HG02981 (cell line): ENCODE measurements at regions not wholly inside any gene's neighbourhood (a gene's known extent, or its start where the extent isn't known, plus 50 kb on each side); places are given as distances from the start of the nearest gene placed in this dataset.
"Not testable (repeated sequence)": the region's sequence is repeated elsewhere in the genome, so short reads cannot be mapped to it uniquely, and the experiment has no call there.

Experiments
- ATAC-seq: cut with Tn5 transposase; IDR thresholded peaks from one replicate; pipeline ENCODE4 v1.9.1; 2021; ENCODE audit warnings: mild to moderate bottlenecking, moderate library complexity; ENCODE audit not compliant: unreplicated experiment

DNA sequence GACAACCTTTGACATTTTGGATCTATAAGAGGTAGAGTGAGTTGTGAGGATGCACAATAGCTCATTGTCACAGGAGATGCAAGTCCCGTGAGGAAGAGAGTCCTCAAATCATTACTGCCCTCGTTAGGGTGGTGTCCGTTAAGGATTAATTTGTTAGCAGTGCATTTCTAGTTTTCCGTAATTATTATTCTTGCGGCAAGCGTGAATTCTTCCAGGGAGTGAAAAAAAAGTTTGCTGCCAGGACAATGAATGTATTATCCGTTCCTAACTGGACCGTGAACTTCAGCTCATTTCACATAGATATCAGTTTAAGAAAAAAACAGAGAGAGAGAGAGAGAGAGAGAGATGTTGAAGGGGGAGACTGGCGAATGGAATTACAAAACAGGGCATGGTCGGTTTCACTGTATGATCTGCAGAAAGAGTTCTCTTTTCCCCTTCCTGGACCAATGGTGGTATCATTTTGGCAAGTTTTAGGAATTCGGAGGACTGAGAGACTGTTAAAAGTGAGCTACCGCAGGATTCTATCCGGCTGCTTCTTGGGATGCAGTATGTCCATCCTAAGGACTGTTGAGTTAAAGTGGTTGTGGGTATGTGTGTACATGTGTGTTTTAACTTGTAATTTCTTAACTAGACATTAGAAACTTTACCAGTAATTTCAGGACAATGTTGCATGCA is 216.0 kb upstream of the NFIA start:
- no peak for ATAC-seq

GRCh38 chr1:60865166-60865565 is 217.2 kb upstream of the NFIA start:
- no peak for ATAC-seq

DNA sequence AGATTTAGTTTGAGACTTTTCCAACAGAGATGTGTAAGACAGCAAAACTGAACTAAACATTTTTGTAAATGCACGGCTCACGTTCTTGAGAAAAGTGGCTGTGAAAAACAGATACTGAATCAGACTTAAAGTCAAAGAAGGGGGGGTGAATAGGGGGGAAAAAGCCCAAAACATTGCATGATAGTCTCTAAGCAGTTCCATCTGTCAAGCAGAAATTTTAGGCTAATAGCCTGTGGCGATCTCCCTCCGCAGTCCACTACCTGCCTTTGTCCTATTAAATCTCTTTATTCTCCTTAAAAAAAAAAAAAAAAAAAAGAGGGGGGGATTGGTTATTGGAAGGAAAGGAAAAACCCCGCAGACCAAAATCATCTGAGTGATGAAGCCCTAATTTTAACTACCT is 217.6 kb upstream of the NFIA start:
- ATAC-seq: no peak

DNA sequence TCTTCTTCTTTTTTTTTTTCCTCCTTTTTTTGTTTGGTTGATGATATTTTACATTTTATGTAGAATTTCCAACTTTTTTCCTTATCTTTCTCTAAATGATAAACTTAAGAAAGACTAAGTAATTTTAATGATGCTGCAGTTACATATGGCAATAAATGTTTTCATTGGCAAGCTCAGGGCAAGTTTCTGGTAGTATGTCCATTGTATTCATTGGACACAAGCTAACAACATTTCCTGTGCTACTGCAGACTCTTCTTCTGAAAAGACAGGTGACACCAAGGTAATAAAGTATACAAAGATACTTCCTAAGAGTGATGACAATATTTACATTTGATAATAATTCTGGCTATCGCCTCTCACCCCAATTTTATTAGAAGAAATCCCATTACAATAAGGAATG is 219.2 kb upstream of the NFIA start:
- no peak for ATAC-seq

DNA sequence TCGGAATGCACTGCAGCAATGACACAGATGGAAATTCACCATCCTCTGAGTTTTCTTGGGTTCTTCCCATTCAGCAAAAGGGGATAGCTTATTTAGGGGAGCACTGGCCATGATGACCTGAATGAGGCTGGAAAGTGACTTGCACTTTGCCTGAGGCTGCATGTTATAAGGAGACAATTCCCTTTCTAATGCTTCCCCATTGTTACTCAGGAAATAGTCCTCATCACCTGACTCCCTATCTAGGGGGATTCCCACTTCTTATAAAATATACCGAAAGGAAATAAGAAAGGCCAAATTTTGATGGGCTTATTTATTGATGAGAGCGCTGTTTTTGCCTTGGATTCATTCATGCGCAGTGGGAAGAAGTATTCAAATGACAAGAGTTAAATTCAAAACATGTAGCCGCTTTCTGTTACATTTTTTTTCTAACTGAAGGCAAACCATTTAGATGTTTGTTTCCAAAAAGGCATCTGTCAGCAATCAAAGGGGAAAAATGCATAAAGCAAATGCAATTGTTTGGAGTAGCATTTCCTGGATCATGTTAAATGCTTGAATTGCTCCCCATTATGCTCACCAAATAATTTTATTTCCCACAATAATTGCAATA is 220.3 kb upstream of the NFIA start:
- no peak for ATAC-seq

DNA sequence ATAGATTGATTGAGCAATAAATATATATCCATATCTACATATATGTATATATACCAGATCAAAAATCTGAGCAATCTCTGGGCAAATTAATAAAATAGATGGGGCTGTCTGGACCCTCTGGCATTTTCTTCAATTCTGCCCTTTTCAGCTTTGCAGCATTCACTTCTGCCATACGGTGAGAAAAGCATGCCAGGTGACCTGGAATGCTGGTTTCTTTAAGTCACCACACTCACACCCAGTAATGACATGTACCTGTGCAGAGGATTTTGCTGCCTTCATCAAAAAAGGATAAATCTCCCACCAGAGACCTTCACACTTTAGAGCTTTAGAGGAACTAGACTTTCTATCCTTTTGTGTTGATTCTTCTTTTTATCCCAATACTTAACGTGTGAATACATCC is 223.2 kb upstream of the NFIA start:
- no peak for ATAC-seq

- no peak for ATAC-seq
Measured at GRCh38 chr1:60857851-60858250, 224.5 kb upstream of the NFIA start.

- ATAC-seq: no peak
Measured at GRCh38 chr1:60850084-60850483, 232.3 kb upstream of the NFIA start.

DNA sequence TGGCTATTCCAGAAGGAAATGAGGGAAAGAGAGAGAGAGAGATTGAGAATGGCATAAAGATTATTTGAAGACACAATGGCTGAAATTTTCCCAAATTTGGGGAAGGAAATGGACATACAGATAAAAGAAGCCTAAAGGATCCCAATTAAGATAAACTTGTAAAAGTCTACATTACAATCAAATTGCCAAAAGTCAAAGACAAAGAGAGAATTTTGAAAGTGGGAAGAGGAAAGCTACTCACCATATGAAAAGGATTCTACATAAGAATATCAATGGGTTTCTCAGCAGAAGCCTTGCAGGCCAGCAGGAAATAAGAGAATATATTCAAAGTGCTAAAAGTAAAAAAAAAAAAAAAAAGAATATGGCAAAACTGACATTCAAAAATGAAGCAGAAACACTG is 233.0 kb upstream of the NFIA start:
- no peak for ATAC-seq

DNA sequence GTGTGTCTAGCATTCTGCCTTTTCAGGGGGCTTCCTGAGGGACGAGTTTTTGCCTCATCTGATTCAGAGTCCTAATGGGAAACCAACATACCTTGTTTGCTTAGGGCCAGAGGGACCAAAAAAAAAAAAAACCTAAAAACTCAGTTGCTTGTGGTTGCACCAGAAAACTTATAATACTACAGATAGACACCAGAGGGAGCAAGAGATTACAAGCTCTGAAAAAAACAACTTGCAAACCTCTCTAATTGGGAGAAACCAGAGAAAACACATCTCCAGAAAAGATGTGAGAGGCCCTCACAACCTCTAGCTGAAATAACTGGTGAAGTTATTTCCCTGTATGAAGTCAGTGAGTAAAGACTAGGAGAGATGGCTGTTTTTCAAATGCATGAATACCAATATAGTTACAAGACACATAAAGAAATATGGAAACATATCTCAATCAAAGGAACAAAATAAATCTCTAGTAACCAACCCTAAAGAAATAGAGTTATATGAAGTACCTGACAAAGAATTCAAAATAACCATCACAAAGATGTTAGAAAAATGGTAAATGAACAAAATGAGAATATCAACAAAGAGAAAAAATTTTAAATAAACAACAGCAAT is 233.7 kb upstream of the NFIA start:
- no peak for ATAC-seq

DNA sequence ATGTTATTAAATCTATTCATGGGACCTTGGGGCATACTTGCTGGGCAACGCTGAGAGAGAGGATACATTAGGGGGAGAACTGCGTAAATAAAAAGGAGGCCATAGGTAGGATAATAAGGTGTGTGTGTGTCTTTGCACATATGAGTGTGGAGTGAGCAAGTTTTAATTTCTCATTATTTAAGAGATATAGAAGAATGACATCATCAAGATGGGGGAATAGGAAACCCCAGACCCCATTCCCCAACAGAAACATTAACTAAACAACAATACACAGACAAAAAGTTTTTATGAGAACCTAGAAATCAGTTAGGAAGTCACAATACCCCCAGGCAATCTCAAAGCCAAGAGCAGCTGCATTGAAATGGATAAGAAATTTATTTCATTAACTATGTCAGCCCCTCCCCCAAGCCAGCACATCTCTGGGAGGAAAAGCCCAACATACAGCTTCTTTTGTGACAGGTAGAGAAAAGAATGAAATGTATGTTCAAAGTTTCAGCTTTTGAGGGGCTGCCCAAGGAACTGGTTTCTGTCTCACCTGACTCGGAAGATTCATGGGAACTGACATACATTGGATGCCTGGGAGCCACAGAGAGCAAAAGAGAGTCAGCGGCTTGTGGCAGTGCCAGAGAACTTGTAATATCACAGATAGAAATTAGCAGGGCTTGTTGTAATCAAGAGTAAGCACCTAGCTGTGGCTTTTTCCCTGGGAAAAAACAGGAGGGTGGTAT is 234.3 kb upstream of the NFIA start:
- ATAC-seq: no peak

DNA sequence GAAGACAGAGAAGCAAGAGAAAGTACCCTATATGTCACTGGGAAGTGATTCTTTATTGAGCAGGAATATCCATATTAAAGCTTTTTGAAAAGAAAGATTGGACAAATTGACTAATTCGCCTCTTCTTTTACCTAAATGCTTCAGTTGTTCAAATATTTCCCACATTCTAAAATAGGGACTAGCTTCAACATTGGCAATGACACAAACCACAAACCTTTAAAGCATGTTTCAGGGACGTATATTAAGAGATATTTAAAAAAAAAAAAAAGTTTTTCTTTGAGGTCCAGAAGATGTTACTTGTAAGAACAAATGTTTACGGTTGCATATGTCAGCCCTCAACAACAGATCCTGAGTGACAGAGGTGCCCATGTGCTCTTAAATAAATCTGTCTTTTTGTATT is 235.0 kb upstream of the NFIA start:
- ATAC-seq: no peak

GRCh38 chr1:60845659-60846058 is 236.7 kb upstream of the NFIA start:
- ATAC-seq: not testable (repeated sequence)

DNA sequence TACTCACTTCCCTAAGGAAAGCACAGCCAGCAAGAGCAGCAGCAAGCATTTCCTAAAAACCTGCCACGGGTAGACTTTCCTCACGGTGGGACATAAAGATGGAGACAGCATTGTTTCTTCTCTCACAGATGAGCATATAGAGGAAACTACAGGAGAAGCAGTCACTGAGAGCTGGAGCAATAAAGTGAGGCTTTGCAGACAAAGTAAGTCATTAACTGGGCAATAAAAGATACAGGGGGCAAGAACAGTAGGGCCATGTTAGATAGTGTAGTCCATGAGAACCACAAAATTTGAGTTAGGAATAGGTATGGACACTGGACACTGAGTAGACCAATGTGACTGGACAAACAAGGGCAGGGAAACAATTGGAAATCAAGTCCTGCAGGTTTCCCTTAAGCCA is 240.1 kb upstream of the NFIA start:
- ATAC-seq: no peak

- ATAC-seq: no peak
Measured at GRCh38 chr1:60841116-60842046, 241.0 kb upstream of the NFIA start.

DNA sequence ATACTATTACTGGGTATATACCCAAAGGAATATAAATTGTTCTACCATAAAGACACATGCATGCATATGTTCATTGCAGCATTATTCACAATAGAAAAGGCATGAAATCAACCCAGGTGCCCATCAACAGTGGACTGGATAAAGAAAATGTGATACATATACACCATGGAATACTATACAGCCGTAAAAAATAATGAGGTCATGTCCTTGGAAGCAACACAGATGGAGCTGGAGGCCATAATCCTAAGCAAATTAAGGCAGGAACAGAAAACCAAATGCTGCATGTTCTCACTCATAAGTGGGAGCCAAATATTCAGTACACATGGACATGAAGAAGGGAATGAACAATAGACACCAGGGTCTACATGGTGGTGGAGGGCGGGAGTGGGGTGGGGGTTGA is 241.9 kb upstream of the NFIA start:
- not testable (repeated sequence) for ATAC-seq

DNA sequence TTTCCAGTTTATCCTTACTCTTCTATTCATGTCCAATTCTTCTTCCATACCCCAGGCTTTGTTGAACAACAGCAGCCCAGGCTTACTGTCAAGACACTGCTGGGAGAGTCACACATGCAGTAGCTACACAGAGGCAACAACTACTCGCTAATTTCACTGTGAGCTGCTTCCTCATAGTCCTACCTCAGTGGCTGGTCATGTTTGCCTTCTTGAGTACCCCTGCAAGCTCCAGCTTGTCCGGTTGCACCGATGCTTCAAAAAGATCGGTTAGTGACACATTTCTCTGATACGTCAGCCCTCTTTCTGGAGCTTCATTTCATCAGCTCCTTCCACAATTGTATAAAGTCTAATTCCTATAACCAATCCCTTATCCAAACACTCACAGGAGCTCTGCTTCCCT is 246.7 kb upstream of the NFIA start:
- ATAC-seq: no peak

DNA sequence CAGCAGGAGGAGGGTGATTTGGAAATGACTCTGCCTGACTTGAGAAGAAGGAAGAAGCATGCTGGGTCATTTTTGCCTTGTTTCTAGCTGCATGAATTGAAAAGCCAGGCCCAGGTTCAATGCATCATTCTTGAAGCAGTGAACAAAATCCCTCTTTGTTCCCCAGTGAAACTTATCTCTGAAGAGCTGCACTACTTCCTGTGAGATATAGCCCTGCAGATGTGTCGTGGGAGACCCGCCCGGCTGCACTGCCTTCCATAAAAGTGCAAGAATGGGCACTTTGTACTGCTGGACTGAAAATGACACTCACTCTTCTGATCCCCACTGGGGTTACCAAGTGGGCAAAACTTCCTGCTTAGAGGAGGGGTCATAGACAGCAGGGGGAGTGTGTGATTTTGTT is 249.2 kb upstream of the NFIA start:
- no peak for ATAC-seq

DNA sequence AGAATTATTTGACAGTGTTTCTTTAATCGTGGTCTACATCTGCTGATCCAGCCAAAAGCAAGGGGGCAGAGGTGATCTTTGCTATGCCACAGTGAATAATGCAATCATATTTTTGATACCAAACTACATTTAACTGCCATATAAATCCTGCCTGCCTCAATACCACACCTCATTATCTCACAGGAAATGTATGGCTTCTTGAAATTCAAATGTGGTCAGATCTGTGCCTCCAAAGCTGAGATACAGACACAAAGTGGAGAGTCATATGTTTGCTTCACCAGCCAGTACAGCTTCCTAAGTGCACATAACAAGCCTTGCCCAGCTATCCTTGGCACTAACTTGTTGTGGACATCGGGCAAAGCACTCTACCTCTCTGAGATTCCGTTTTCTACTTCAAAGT is 250.0 kb upstream of the NFIA start:
- no peak for ATAC-seq

GRCh38 chr1:60831780-60832179 is 250.6 kb upstream of the NFIA start:
- no peak for ATAC-seq

DNA sequence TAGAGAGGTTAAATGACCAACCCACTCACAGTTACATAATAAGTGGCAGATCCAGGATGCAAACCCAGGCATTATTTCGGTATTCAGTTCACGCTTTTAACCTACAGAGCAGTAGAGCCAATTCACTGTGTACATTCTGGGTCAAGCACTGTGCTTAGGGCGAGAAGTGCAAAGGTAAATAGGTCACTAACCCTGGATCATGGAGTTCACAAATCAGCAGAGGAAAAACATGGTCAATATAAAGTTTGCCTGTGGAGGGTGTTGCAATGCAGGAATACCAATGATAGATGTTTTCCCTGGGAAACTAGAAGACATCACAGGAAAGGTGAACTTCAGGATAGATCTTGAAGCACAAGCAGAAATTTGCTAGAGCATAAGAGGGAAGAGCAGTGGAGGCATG is 253.4 kb upstream of the NFIA start:
- ATAC-seq: no peak
